DMS114 treated with DMSO at 0.1 percent for 48 hours (cell line): ENCODE measurements at regions not wholly inside any gene's neighbourhood (a gene's known extent, or its start where the extent isn't known, plus 50 kb on each side); places are given as distances from the start of the nearest gene placed in this dataset.
"Not testable (repeated sequence)": the region's sequence is repeated elsewhere in the genome, so short reads cannot be mapped to it uniquely, and the experiment has no call there.

ENCODE experiments used
- DNase-seq: peaks from one replicate; lab custom pipeline; 2025; ENCODE audit not compliant: unreplicated experiment; lab: John Stamatoyannopoulos, UW

- no peak for DNase-seq
Observed at GRCh38 chr5:17817990-17818389, 183.7 kb downstream of the TAF11L14 start.

GRCh38 chr5:17819783-17820182 is 185.5 kb downstream of the TAF11L14 start:
- no peak for DNase-seq

GRCh38 chr5:17828681-17829080 is 194.4 kb downstream of the TAF11L14 start:
- DNase-seq: no peak

- DNase-seq: no peak
Observed at GRCh38 chr5:17829456-17829855, 195.2 kb downstream of the TAF11L14 start.

GRCh38 chr5:17831279-17831678 is 197.0 kb downstream of the TAF11L14 start:
- DNase-seq: no peak

- DNase-seq: no peak
Observed at GRCh38 chr5:17832949-17833745, 198.9 kb downstream of the TAF11L14 start.

GRCh38 chr5:17837757-17838156 is 203.5 kb downstream of the TAF11L14 start:
- DNase-seq: no peak

GRCh38 chr5:17838469-17838868 is 204.2 kb downstream of the TAF11L14 start:
- DNase-seq: no peak

- no peak for DNase-seq
Observed at GRCh38 chr5:17839848-17840247, 205.6 kb downstream of the TAF11L14 start.

- DNase-seq: no peak
Observed at GRCh38 chr5:17846496-17846895, 212.2 kb downstream of the TAF11L14 start.

- DNase-seq: no peak
Observed at GRCh38 chr5:17847286-17847685, 213.0 kb downstream of the TAF11L14 start.

- no peak for DNase-seq
Observed at GRCh38 chr5:17852111-17852510, 217.9 kb downstream of the TAF11L14 start.

GRCh38 chr5:17852740-17853139 is 218.5 kb downstream of the TAF11L14 start:
- DNase-seq: no peak

- DNase-seq: no peak
Observed at GRCh38 chr5:17854901-17855300, 220.6 kb downstream of the TAF11L14 start.

GRCh38 chr5:17860660-17861315 is 226.5 kb downstream of the TAF11L14 start:
- DNase-seq: no peak

GRCh38 chr5:17864903-17865302 is 230.6 kb downstream of the TAF11L14 start:
- not testable (repeated sequence) for DNase-seq

- not testable (repeated sequence) for DNase-seq
Observed at GRCh38 chr5:17865966-17866365, 231.7 kb downstream of the TAF11L14 start.

GRCh38 chr5:17872204-17872603 is 237.9 kb downstream of the TAF11L14 start:
- no peak for DNase-seq

GRCh38 chr5:17878541-17878940 is 244.3 kb downstream of the TAF11L14 start:
- DNase-seq: no peak

- DNase-seq: no peak
Observed at GRCh38 chr5:17879276-17879675, 245.0 kb downstream of the TAF11L14 start.

- no peak for DNase-seq
Observed at GRCh38 chr5:17880869-17881268, 246.6 kb downstream of the TAF11L14 start.

GRCh38 chr5:17882760-17883488 is 248.7 kb downstream of the TAF11L14 start:
- no peak for DNase-seq
